ENCODE measurements at regions not wholly inside any gene's neighbourhood (a gene's known extent, or its start where the extent isn't known, plus 50 kb on each side); places are given as distances from the start of the nearest gene placed in this dataset.

- CTCF ChIA-PET = interaction anchor here (0.7 kb wide), 1 partner anchor 465 kb away, joined by 3 read pairs; no protein-coding TSS in a partner anchor
- Histone ChIP-seq H4K8ac (ENCODE audit: low read depth in 2 of 2, low read length in 2 of 2) (no peak overlapping the region), H2AK5ac (ENCODE audit: low read depth, low read length) (no peak overlapping the region), H3K9me3 (ENCODE audit: control insufficient read depth, insufficient read depth, low read length) (peaks cover 4% of the 10 kb centered on the region), H3K79me1 (ENCODE audit: low read depth in 1 of 2, low read length in 2 of 2) (no peaks in the 10 kb centered on the region), H3K27ac (ENCODE audit: insufficient read depth, low read length) (no peak overlapping the region), H3K4me2 (ENCODE audit: low read depth, low read length) (no peak overlapping the region), H3K36me3 (ENCODE audit: control insufficient read depth, insufficient read depth, low read length) (no peaks in the 10 kb centered on the region), H3K9me1 (ENCODE audit: insufficient read depth, low read length) (no peaks in the 10 kb centered on the region; the same call in 1 of the 2 replicates), H4K5ac (ENCODE audit: low read depth, low read length) (no peak overlapping the region), H3K4me3 (ENCODE audit: insufficient read depth, low read depth, low read length) (no peak overlapping the region), H2BK120ac (ENCODE audit: low read depth, low read length) (no peak overlapping the region), H3K4ac (ENCODE audit: low read depth, low read length) (no peak overlapping the region), H2BK15ac (ENCODE audit: low read depth, low read length) (no peak overlapping the region), H3K9ac (ENCODE audit: low read depth, low read length) (no peak overlapping the region), H3K56ac (ENCODE audit: extremely low read depth, insufficient read depth, low read length) (no peak overlapping the region), H2BK20ac (ENCODE audit: low read depth, low read length) (no peak overlapping the region), H4K20me1 (ENCODE audit: insufficient read depth, low read length) (no peaks in the 10 kb centered on the region), H3K4me1 (ENCODE audit: control insufficient read depth, insufficient read depth, low read length) (peaks cover 2% of the 10 kb centered on the region; the same call in 1 of the 2 replicates), H3K18ac (ENCODE audit: low read depth, low read length) (no peak overlapping the region), H3K27me3 (ENCODE audit: control insufficient read depth, insufficient read depth, low read length) (peaks cover 13% of the 10 kb centered on the region), H2BK5ac (ENCODE audit: low read depth, low read length, poor library complexity, severe bottlenecking) (no peak overlapping the region), H3K23ac (ENCODE audit: low read depth, low read length) (no peak overlapping the region), H2AK9ac (replicated peaks; ENCODE audit: low read depth, low read length, poor library complexity) (no peak overlapping the region), H4K91ac (ENCODE audit: insufficient read depth, low read depth, low read length) (no peak overlapping the region), H3K14ac (replicated peaks; ENCODE audit: low read depth, low read length) (no peak overlapping the region), H2AFZ (replicated peaks; ENCODE audit: low read length, poor library complexity) (no peak overlapping the region)
- no peak for ATAC-seq (ENCODE audit: low read depth)
- no peak for TF ChIP-seq MAFK (IDR thresholded peaks at IDR 0.05; ENCODE audit: low read depth, low read length)
- TF ChIP-seq CHD1 (IDR thresholded peaks at IDR 0.05; ENCODE audit: low read depth, low read length) = no peak
- TF ChIP-seq RAD21 (IDR thresholded peaks at IDR 0.05; ENCODE audit: low read length) = no peak
- TF ChIP-seq NFE2L2 (IDR thresholded peaks at IDR 0.05; ENCODE audit: low read depth, low read length) = no peak
- no peak for TF ChIP-seq MAZ (IDR thresholded peaks at IDR 0.05; ENCODE audit: borderline replicate concordance, low read depth, low read length)
- TF ChIP-seq MXI1 (IDR thresholded peaks at IDR 0.05; ENCODE audit: borderline replicate concordance, low read depth, low read length) = no peak
- TF ChIP-seq POLR2A (IDR thresholded peaks at IDR 0.05; ENCODE audit: low read depth, low read length) = no peak
- DNase-seq = no peak
- BruUV-seq (replicated peaks) = no TSS peak
- dilution Hi-C loops (cut with HindIII; ENCODE audit: low sequenced_read_pairs, unreplicated experiment) (no loop called here), intact Hi-C loops (cut with micrococcal nuclease) (no loop called here), in situ Hi-C loops (cut with MboI; ENCODE audit: low sequenced_read_pairs) (no loop called here)
- WGBS, 2 experiments (ENCODE audit: extremely low coverage in 2 of 2, insufficient read length in 1 of 2) = no CpG with 5 or more reads among the region's 2 CpGs
- POLR2A ChIA-PET (ENCODE audit: unreplicated experiment) = no interaction called here
Observed at GRCh38 chr1:177802304-177802703, 167.6 kb downstream of the SEC16B start.
